HEK293T (cell line): ENCODE measurements at regions not wholly inside any gene's neighbourhood (a gene's known extent, or its start where the extent isn't known, plus 50 kb on each side); places are given as distances from the start of the nearest gene placed in this dataset.

ENCODE experiments used
- FOXM1 ChIP-seq: fragments of 450-650 bp; IDR thresholded peaks from 2 replicates; pipeline ENCODE4 v1.6.1; 2017; ENCODE audit warnings: mild to moderate bottlenecking, borderline replicate concordance
- HDGF ChIP-seq: fragments of 450-650 bp; IDR thresholded peaks from 2 replicates; pipeline ENCODE4 v1.6.1; 2017; ENCODE audit warnings: antibody characterized with exemption, borderline replicate concordance
- SP1 ChIP-seq: fragments of 450-650 bp; IDR thresholded peaks from 2 replicates; pipeline ENCODE4 v1.6.1; 2017

GRCh38 chr12:118549510-118549980 is 173.2 kb downstream of the SUDS3 start:
- TF ChIP-seq SP1 (no peak), HDGF (no peak), FOXM1 (no peak)
